ENCODE measurements at regions not wholly inside any gene's neighbourhood (a gene's known extent, or its start where the extent isn't known, plus 50 kb on each side); places are given as distances from the start of the nearest gene placed in this dataset.
A peak's percentile ranks its signal among the peaks of the same experiment; 100 is the strongest.

DNA sequence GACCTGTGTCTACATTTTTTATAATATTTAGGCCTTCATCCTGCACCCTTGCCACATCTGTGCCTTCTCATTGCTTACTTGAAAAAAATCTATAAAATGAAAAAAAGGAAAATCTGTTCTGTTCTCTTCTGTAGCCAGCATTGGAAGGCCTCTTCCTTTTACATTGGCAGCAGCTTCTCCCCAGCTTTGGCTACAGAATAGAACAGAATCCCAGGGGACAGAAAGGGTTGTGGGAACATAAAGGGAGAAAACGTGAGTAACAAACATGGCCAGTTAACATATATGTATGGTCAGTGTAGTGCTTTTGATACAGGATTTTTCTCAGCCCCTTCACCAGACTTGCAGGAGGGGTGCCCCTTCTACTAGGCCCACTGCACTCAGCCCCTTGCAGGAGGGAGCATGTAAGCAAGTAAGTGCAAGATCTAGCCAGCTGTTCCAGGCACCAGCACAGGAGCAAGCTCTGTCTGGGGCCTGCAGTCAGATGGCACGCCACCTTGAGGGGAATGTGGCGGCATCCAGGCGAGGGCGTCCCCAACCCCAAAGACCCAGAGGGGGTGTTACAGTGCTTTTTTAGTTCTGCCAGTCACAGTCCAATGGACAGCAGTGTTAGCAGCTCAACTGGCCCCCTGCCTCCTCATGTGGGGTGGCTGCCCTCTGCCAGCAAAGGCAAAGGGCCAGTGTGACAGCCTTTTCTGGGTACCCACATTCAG lies 330.5 kb upstream of the ZNF462 start:
- H3K4me3 Mint-ChIP-seq = no peak overlapping the region
- peak overlapping the region in 1 of 2 donors; percentile 23 for H3K27ac Mint-ChIP-seq
- H3K36me3 Mint-ChIP-seq = no peaks in the 10 kb centered on the region
- peaks cover 6 to 23% of the 10 kb centered on the region in 2 donors for H3K4me1 Mint-ChIP-seq (ENCODE audit: low read depth in 2 of 2)
- ATAC-seq (no peak), DNase-seq (ENCODE audit: low spot score) (no peak)
- no peaks in the 10 kb centered on the region for H3K27me3 Mint-ChIP-seq
- H3K9me3 Mint-ChIP-seq = no peaks in the 10 kb centered on the region

DNA sequence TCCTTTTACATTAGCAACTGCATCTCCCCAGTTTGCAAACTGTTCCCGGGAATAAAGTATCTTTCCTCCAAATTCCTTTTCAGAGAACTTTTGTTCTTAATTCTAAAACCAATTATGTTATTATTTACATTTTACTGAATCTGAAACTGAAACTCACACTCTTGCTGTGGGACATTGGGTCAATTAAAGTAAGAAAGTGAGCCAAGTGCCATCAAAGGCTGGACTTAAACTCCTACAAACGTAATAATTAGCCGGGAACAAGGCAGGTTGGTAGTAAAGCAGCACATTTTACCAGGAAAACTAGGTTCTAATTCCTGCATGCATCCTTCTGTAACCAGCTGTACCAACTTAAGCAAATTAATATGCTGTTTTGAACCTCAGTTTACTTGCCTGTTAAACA lies 328.2 kb upstream of the ZNF462 start:
- ATAC-seq (no peak), DNase-seq (ENCODE audit: low spot score) (no peak)
- Mint-ChIP-seq H3K27ac (peak overlapping the region in 1 of 2 donors; percentile 40), H3K27me3 (no peaks in the 10 kb centered on the region), H3K36me3 (no peaks in the 10 kb centered on the region), H3K9me3 (no peaks in the 10 kb centered on the region), H3K4me3 (no peak overlapping the region), H3K4me1 (ENCODE audit: low read depth in 2 of 2) (peaks cover 6 to 23% of the 10 kb centered on the region in 2 donors)

DNA sequence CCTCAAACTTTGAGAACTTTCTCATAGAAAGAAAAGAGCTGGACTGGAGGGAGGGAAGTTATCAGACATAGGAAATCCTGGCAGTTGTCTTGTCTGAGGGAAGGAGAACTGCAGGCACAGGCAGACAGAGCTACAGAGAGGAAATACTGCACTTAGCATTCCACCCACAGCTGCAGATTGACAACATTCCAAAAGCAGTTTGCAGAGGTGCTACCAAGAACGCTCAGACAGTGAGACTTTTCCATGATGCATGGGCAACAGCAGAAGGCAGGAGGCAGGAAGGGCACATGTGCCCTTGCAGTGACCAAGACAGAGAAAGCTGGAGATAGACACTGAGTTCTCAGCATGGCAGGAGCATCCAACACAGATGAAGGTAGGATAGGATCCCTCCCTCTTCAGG lies 327.5 kb upstream of the ZNF462 start:
- Mint-ChIP-seq H3K4me3 (no peak overlapping the region), H3K27ac (peak overlapping the region in 1 of 2 donors; percentile 40), H3K36me3 (no peaks in the 10 kb centered on the region), H3K4me1 (ENCODE audit: low read depth in 2 of 2) (peaks cover 6 to 23% of the 10 kb centered on the region in 2 donors), H3K9me3 (no peaks in the 10 kb centered on the region), H3K27me3 (no peaks in the 10 kb centered on the region)
- no peak for ATAC-seq
- DNase-seq (ENCODE audit: low spot score) = no peak

DNA sequence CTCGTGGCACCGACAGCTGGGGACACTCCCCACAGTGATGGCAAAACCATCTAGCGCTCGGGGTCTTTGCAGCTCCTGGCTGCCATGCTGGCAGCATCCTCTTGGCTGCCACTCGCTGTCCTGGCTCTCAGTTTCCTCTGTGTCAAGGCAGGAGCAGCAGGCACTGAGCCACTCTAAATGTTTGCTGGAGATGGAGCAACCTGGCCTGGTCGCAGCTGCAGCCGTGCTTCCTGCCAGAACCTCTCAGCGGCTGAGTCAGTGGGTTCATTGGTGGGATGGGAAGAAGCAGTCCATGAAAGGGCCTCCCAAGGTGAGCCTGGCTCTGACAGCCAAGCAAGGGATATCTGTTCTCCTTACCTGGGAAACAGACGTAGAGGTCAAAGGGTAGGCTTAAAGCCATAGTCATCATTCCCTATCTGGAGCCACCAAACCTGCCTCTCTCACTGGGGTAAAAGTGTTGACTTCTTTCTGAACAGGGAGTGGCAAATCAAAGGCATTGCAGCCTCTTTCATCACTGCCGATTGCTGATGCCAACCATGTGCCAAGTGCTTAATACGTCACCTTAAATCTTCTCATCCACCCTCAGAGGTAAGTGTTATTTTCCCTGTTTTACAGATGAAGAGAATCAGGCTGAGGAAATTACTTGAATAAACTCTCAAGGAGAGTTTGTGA lies 304.8 kb upstream of the ZNF462 start:
- ATAC-seq (no peak), DNase-seq (ENCODE audit: low spot score) (no peak)
- no peak overlapping the region for H3K27ac Mint-ChIP-seq
- no peaks in the 10 kb centered on the region for H3K27me3 Mint-ChIP-seq
- H3K4me1 Mint-ChIP-seq (ENCODE audit: low read depth in 2 of 2) = no peaks in the 10 kb centered on the region
- H3K4me3 Mint-ChIP-seq = no peak overlapping the region
- H3K36me3 Mint-ChIP-seq = peaks cover 17% of the 10 kb centered on the region
- no peaks in the 10 kb centered on the region for H3K9me3 Mint-ChIP-seq

DNA sequence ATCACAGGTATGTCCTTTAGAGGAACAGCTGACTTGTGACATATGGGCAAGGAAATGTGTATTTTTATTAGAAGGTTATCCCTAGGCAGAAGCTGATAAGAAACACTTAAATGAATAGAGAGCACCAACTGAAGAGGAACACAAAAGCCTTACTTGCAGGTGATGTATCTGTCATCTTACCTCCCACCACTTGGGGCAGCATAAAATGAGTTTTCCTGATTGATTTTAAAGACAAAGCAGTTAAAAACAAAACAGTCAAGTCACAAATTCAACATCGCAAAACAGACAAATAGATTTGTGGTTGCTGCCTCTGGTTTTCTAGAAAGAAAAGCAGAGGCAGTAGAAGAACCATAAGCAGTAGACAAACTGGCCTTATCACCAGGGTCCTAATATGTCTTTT lies 302.4 kb upstream of the ZNF462 start:
- no peak overlapping the region for H3K27ac Mint-ChIP-seq
- no peaks in the 10 kb centered on the region for H3K9me3 Mint-ChIP-seq
- DNase-seq (ENCODE audit: low spot score) = no peak
- H3K4me3 Mint-ChIP-seq = no peak overlapping the region
- no peaks in the 10 kb centered on the region for H3K4me1 Mint-ChIP-seq (ENCODE audit: low read depth in 2 of 2)
- H3K36me3 Mint-ChIP-seq = peaks cover 11% of the 10 kb centered on the region
- no peaks in the 10 kb centered on the region for H3K27me3 Mint-ChIP-seq
- no peak for ATAC-seq

DNA sequence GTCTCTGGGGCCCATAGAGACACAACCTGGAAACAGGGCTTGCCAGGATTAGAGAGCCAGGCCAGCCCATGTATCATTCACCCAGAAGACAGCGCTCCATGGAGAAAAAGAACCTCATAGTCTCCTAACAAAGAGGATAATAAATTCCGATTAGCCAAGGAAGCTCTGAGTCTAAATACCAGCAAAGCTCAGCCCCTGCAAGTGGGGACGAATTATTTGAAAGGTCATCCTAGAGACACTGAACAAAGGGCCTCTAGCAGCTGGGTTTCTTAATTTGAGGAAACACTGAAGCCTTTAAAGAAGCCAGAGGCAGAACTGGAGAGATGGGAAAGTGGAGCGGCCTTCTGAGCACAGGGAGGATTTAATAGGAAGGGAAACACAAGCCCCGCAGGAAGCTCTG lies 287.1 kb upstream of the ZNF462 start:
- Mint-ChIP-seq H3K27me3 (no peaks in the 10 kb centered on the region), H3K27ac (no peak overlapping the region), H3K36me3 (peaks cover 5% of the 10 kb centered on the region), H3K4me3 (no peak overlapping the region), H3K4me1 (ENCODE audit: low read depth in 2 of 2) (no peaks in the 10 kb centered on the region), H3K9me3 (peaks cover 28% of the 10 kb centered on the region)
- DNase-seq (ENCODE audit: low spot score) (no peak), ATAC-seq (no peak)

DNA sequence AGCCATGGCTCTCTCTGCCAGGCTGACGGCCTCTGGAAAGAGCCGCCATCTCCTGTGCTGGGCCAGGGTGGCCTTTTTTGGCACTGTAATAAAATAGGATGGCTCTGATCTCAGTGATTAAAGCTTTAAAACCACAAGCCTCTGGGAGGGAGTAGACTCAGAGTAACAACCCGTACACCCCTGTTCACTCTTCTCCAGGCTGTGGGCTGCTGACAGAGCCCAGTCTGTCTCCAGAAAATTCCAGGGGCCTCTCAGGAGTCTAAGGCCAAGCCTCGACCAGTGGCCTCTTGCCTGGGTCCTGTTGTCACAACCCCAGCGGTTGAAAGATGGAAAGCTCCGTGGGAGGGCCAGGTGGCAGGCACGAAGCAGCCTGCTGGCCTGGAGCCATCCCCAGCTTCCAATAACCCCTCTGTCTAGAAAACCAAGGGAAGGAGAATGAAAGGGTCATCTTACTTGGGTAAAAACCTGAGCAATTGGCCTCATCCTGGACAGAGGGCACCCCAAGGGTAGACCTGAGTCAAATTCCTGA lies 286.7 kb upstream of the ZNF462 start:
- H3K9me3 Mint-ChIP-seq = peaks cover 28% of the 10 kb centered on the region
- H3K4me3 Mint-ChIP-seq = no peak overlapping the region
- H3K36me3 Mint-ChIP-seq = peaks cover 5% of the 10 kb centered on the region
- H3K27me3 Mint-ChIP-seq = no peaks in the 10 kb centered on the region
- ATAC-seq (no peak), DNase-seq (ENCODE audit: low spot score) (no peak)
- no peak overlapping the region for H3K27ac Mint-ChIP-seq
- H3K4me1 Mint-ChIP-seq (ENCODE audit: low read depth in 2 of 2) = no peaks in the 10 kb centered on the region

- no peak overlapping the region for H3K27ac Mint-ChIP-seq
- no peaks in the 10 kb centered on the region for H3K4me1 Mint-ChIP-seq (ENCODE audit: low read depth in 2 of 2)
- no peaks in the 10 kb centered on the region for H3K27me3 Mint-ChIP-seq
- peaks cover 27% of the 10 kb centered on the region for H3K9me3 Mint-ChIP-seq
- H3K4me3 Mint-ChIP-seq = no peak overlapping the region
- ATAC-seq (no peak), DNase-seq (ENCODE audit: low spot score) (no peak)
- H3K36me3 Mint-ChIP-seq = no peaks in the 10 kb centered on the region
These were observed 285.8 kb upstream of the ZNF462 start for GRCh38 chr9:106577121-106577520.

DNA sequence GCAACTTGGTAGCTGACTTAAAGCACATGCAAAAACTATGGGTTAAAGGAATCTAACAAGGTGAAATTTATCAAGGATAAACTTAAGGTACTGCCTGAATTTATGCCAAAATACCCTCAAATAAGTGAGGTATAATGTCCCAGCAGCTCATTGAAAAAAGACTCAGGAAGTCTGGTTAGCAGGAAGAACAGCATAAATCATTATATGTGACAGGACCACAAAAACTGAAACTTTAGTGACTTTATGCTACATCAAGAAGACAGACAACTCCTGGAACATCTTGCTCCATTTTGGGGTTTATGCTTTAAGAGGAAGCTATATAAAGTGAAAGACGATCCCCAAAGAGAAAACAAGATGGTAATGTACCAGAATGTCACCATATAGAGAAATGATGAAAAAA lies 282.4 kb upstream of the ZNF462 start:
- ATAC-seq (no peak), DNase-seq (ENCODE audit: low spot score) (no peak)
- Mint-ChIP-seq H3K4me1 (ENCODE audit: low read depth in 2 of 2) (no peaks in the 10 kb centered on the region), H3K36me3 (no peaks in the 10 kb centered on the region), H3K9me3 (peaks cover 18% of the 10 kb centered on the region), H3K4me3 (no peak overlapping the region), H3K27me3 (no peaks in the 10 kb centered on the region), H3K27ac (no peak overlapping the region)

DNA sequence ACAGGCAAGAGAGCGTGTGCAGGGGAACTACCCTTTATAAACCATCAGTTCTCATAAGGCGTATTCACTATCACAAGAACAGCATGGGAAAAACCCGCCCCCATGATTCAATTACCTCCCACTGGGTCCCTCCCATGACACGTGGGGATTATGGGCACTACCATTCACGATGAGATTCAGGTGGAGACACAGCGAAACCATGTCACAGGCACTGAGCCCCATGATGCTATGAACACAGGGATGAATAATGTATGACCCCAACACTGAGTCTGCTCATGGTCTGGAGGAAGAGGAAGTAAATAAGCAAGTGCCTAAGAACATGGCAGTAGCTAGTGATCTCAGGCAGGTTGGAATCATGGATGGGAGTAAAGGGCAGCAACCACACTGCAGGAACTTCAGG lies 281.0 kb upstream of the ZNF462 start:
- H3K27ac Mint-ChIP-seq = no peak overlapping the region
- peaks cover 18% of the 10 kb centered on the region for H3K9me3 Mint-ChIP-seq
- no peaks in the 10 kb centered on the region for H3K27me3 Mint-ChIP-seq
- DNase-seq (ENCODE audit: low spot score) (no peak), ATAC-seq (no peak)
- H3K4me3 Mint-ChIP-seq = no peak overlapping the region
- H3K4me1 Mint-ChIP-seq (ENCODE audit: low read depth in 2 of 2) = no peaks in the 10 kb centered on the region
- no peaks in the 10 kb centered on the region for H3K36me3 Mint-ChIP-seq

- Mint-ChIP-seq H3K27me3 (no peaks in the 10 kb centered on the region), H3K9me3 (peaks cover 9% of the 10 kb centered on the region), H3K36me3 (no peaks in the 10 kb centered on the region), H3K4me3 (no peak overlapping the region), H3K27ac (no peak overlapping the region), H3K4me1 (ENCODE audit: low read depth in 2 of 2) (no peaks in the 10 kb centered on the region)
- DNase-seq (ENCODE audit: low spot score) = no peak
- ATAC-seq = no peak
These were observed 279.2 kb upstream of the ZNF462 start for GRCh38 chr9:106583751-106584150.

GRCh38 chr9:106587042-106587441 lies 275.9 kb upstream of the ZNF462 start:
- ATAC-seq = no peak
- H3K4me1 Mint-ChIP-seq (ENCODE audit: low read depth in 2 of 2) = no peaks in the 10 kb centered on the region
- no peak overlapping the region for H3K4me3 Mint-ChIP-seq
- H3K36me3 Mint-ChIP-seq = peaks cover 4% of the 10 kb centered on the region
- DNase-seq (ENCODE audit: low spot score) = no peak
- H3K27ac Mint-ChIP-seq = no peak overlapping the region
- peaks cover 2% of the 10 kb centered on the region for H3K9me3 Mint-ChIP-seq
- H3K27me3 Mint-ChIP-seq = no peaks in the 10 kb centered on the region

- no peaks in the 10 kb centered on the region for H3K27me3 Mint-ChIP-seq
- no peak overlapping the region for H3K4me3 Mint-ChIP-seq
- no peak for DNase-seq (ENCODE audit: low spot score)
- no peaks in the 10 kb centered on the region for H3K4me1 Mint-ChIP-seq (ENCODE audit: low read depth in 2 of 2)
- ATAC-seq = no peak
- peaks cover 4% of the 10 kb centered on the region for H3K36me3 Mint-ChIP-seq
- no peaks in the 10 kb centered on the region for H3K9me3 Mint-ChIP-seq
- no peak overlapping the region for H3K27ac Mint-ChIP-seq
These were observed 274.3 kb upstream of the ZNF462 start for GRCh38 chr9:106588626-106589025.

DNA sequence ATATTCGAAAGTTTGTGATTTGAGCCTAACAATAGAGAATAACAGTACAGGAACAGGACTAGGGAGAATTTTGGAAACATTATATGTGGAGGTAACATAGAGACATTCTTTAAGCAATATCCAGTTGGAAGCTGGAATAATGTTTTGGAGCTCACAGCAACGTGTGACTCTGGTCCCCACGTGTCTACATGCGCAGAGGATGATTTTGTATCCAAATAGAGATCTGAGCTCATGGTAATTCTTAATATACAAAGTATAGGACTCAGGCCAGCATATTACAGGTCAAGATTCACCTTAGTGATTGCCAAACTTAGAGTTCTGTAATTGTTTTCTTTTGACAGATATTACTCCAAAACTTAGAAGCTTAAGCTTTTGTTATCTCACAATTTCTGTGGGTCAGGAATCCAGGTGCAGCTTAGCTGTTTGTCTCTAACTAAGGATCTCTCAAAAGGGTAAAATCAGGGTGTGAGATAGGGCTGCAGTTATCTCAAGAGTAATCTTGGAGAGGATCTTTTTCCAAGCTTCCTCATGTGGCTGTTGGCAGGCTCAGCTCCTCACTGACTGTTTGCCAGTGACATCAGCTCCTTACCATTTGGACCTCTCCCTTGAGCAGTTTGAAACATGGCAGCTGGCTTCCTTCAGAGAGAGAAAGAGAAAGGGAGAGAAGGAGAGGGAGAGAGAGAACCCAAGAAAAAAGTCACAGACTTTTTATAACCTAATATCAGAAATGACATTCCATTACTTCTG lies 272.0 kb upstream of the ZNF462 start:
- ATAC-seq = no peak
- Mint-ChIP-seq H3K4me1 (ENCODE audit: low read depth in 2 of 2) (no peaks in the 10 kb centered on the region), H3K4me3 (no peak overlapping the region), H3K27ac (no peak overlapping the region), H3K27me3 (no peaks in the 10 kb centered on the region), H3K9me3 (no peaks in the 10 kb centered on the region), H3K36me3 (peaks cover 4% of the 10 kb centered on the region)
- DNase-seq (ENCODE audit: low spot score) = no peak

Measured in natural killer cell treated with Interleukin-12 subunit alpha and Interleukin-12 subunit beta and Interleukin-15 and Interleukin-18, amount 100 ng/mL, for 72 hours (primary cell).